ENCODE measurements at regions not wholly inside any gene's neighbourhood (a gene's known extent, or its start where the extent isn't known, plus 50 kb on each side); places are given as distances from the start of the nearest gene placed in this dataset.
"Not testable (repeated sequence)": the region's sequence is repeated elsewhere in the genome, so short reads cannot be mapped to it uniquely, and the experiment has no call there.

GRCh38 chr14:52122163-52122562 is 53.3 kb upstream of the NID2 start:
- not testable (repeated sequence) for DNase-seq (ENCODE audit: low spot score)

GRCh38 chr14:52121441-52121840 is 52.6 kb upstream of the NID2 start:
- no peak for DNase-seq (ENCODE audit: low spot score)

GRCh38 chr14:52119030-52119429 is 50.2 kb upstream of the NID2 start:
- no peak for DNase-seq (ENCODE audit: low spot score)
